Endodermal cell (in vitro differentiated cells): ENCODE measurements at regions not wholly inside any gene's neighbourhood (a gene's known extent, or its start where the extent isn't known, plus 50 kb on each side); places are given as distances from the start of the nearest gene placed in this dataset.
A peak's percentile ranks its signal among the peaks of the same experiment; 100 is the strongest.
"Not testable (repeated sequence)": the region's sequence is repeated elsewhere in the genome, so short reads cannot be mapped to it uniquely, and the experiment has no call there.

Experiments used
- DNase-seq: peaks from one replicate; pipeline ENCODE4 v3.0.0-alpha.2; 2017
- H3K27ac ChIP-seq: 2 replicates; pipeline ENCODE4 v1.5.1; 2013; ENCODE audit warnings: mild to moderate bottlenecking, low read depth, low read length, moderate library complexity
- H3K27me3 ChIP-seq: 2 replicates; pipeline ENCODE4 v1.6.1; 2013; ENCODE audit warnings: mild to moderate bottlenecking, low read length, moderate library complexity; ENCODE audit not compliant: insufficient read depth, control insufficient read depth, poor library complexity, severe bottlenecking
- H3K36me3 ChIP-seq: 2 replicates; pipeline ENCODE4 v1.7.0; 2013; ENCODE audit warnings: mild to moderate bottlenecking, low read length, moderate library complexity; ENCODE audit not compliant: control insufficient read depth, insufficient read depth
- H3K4me1 ChIP-seq: one replicate; pipeline ENCODE4 v1.7.0; 2013; ENCODE audit warnings: low read length; ENCODE audit not compliant: control insufficient read depth, insufficient read depth
- H3K4me3 ChIP-seq: 2 replicates; pipeline ENCODE4 v1.5.1; 2013; ENCODE audit warnings: mild to moderate bottlenecking, low read length, moderate library complexity
- H3K9ac ChIP-seq: 2 replicates; pipeline ENCODE4 v1.6.1; 2013; ENCODE audit warnings: mild to moderate bottlenecking, low read length, moderate library complexity; ENCODE audit not compliant: poor library complexity, severe bottlenecking; ENCODE audit errors: extremely low read depth
- H3K9me3 ChIP-seq: 2 replicates; pipeline ENCODE4 v1.6.1; 2013; ENCODE audit warnings: mild to moderate bottlenecking, low read length, moderate library complexity; ENCODE audit not compliant: control insufficient read depth
- H3K27ac Mint-ChIP-seq: 2 replicates; pipeline ENCODE4 v1.8.0; 2020; ENCODE audit warnings: mixed read lengths
- H3K27me3 Mint-ChIP-seq: 2 replicates; pipeline ENCODE4 v1.8.0; 2021; ENCODE audit warnings: mild to moderate bottlenecking, mixed read lengths; ENCODE audit not compliant: insufficient read depth
- H3K36me3 Mint-ChIP-seq: 2 replicates; pipeline ENCODE4 v1.8.0; 2020; ENCODE audit warnings: low read depth, mixed read lengths
- H3K4me1 Mint-ChIP-seq: 2 replicates; pipeline ENCODE4 v1.8.0; 2020; ENCODE audit warnings: mixed read lengths
- H3K4me3 Mint-ChIP-seq: 2 replicates; pipeline ENCODE4 v1.8.0; 2020; ENCODE audit warnings: mild to moderate bottlenecking, moderate library complexity, mixed read lengths
- H3K9me3 Mint-ChIP-seq: 2 replicates; pipeline ENCODE4 v1.8.0; 2020; ENCODE audit warnings: mild to moderate bottlenecking, mixed read lengths
- WGBS, 2 experiments: methylation state at CpG; one replicate each; pipeline versions ENCODE4 v1.1.5 to v1.1.7; 2013; ENCODE audit warnings: missing lambda C conversion rate in 2 of 2, mixed read lengths in 1 of 2; ENCODE audit not compliant: insufficient coverage in 1 of 2, insufficient read length in 1 of 2; 5-methylcytosine and 5-hydroxymethylcytosine counted together
- TF ChIP-seq, protein P1 (sequence below): fragments of 200-600 bp; sonication (generic); conservative IDR thresholded peaks from 2 replicates; pipeline ENCODE4 v1.5.0; 2021; ENCODE audit warnings: antibody characterized with exemption, mild to moderate bottlenecking

DNA sequence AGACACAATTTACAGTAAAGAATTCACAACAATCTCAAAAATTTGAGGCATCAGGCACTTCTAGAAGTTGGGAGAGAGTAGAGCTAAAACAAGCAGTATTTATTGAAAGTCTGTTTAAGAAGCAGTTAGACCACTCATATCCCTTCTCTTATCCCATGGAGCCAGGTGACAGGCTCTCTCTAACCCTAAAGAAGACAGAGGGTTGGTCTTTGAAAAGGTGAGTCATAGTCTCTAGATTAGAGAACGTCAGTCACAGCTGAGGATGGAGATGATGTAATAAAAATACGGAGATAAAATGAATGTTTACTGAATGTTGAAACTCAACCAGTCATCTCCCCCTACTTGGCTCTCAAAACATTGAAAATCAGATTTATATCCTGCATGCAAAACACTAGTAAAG, 223.8 kb downstream of the CHIC2 start:
- H3K36me3 ChIP-seq: no peaks in the 10 kb centered on the region
- DNase-seq: no peak
- no peak overlapping the region for H3K4me3 ChIP-seq
- WGBS, 2 experiments: 74% methylated on average over 2 of the region's 2 CpGs; no CpG with 5 or more reads in 1 of the 2 experiments
- H3K36me3 Mint-ChIP-seq: no peaks in the 10 kb centered on the region
- no peak overlapping the region for H3K4me3 Mint-ChIP-seq
- H3K27ac Mint-ChIP-seq: no peak overlapping the region
- no peaks in the 10 kb centered on the region for H3K9me3 ChIP-seq
- peaks cover 21% of the 10 kb centered on the region for H3K27me3 Mint-ChIP-seq
- no peaks in the 10 kb centered on the region for H3K4me1 ChIP-seq
- no peak overlapping the region for H3K9ac ChIP-seq
- H3K4me1 Mint-ChIP-seq: peaks cover 16% of the 10 kb centered on the region
- H3K9me3 Mint-ChIP-seq: peaks cover 22% of the 10 kb centered on the region
- no peak overlapping the region for H3K27ac ChIP-seq
- no peaks in the 10 kb centered on the region for H3K27me3 ChIP-seq
- TF ChIP-seq, protein P1, sequence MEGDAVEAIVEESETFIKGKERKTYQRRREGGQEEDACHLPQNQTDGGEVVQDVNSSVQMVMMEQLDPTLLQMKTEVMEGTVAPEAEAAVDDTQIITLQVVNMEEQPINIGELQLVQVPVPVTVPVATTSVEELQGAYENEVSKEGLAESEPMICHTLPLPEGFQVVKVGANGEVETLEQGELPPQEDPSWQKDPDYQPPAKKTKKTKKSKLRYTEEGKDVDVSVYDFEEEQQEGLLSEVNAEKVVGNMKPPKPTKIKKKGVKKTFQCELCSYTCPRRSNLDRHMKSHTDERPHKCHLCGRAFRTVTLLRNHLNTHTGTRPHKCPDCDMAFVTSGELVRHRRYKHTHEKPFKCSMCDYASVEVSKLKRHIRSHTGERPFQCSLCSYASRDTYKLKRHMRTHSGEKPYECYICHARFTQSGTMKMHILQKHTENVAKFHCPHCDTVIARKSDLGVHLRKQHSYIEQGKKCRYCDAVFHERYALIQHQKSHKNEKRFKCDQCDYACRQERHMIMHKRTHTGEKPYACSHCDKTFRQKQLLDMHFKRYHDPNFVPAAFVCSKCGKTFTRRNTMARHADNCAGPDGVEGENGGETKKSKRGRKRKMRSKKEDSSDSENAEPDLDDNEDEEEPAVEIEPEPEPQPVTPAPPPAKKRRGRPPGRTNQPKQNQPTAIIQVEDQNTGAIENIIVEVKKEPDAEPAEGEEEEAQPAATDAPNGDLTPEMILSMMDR: no peak

DNA sequence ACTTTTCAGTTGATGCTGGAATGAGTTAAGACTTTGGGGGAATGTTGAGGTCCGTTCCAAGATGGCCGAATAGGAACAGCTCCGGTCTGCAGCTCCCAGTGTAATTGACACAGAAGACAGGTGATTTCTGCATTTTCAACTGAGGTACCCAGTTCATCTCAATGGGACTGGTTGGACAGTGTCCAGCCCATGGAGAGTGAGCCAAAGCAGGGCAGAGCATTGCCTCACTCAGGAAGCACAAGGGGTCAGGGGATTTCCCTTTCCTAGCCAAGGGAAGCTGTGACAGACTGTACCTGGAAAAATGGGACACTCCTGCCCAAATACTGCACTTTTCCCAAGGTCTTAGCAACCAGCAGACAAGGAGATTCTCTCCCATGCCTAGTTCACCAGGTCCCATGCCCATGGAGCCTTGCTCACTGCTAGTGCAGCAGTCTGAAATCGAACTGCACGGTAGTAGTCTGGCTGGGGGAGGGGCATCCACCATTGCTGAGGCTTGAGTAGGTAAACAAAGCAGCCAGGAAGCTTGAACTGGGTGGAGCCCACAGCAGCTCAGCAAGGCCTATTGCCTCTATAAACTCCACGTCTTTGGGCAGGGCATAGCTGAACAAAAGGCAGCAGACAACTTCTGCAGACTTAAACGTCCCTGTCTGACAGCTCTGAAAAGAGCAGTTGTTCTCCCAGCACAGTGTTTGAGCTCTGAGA, 231.0 kb downstream of the CHIC2 start:
- H3K27me3 ChIP-seq, H3K4me1 ChIP-seq, H3K36me3 ChIP-seq, H3K27ac ChIP-seq, H3K4me3 Mint-ChIP-seq, H3K9ac ChIP-seq, DNase-seq, H3K4me1 Mint-ChIP-seq, H3K4me3 ChIP-seq, H3K36me3 Mint-ChIP-seq, H3K27ac Mint-ChIP-seq: not testable (repeated sequence)
- H3K9me3 ChIP-seq: peaks cover 31% of the 10 kb centered on the region
- Mint-ChIP-seq H3K9me3 (peaks cover 86% of the 10 kb centered on the region), H3K27me3 (peaks cover 23% of the 10 kb centered on the region)
- 89 to 90% methylated on average over 7 of the region's 7 CpGs for WGBS, 2 experiments

DNA sequence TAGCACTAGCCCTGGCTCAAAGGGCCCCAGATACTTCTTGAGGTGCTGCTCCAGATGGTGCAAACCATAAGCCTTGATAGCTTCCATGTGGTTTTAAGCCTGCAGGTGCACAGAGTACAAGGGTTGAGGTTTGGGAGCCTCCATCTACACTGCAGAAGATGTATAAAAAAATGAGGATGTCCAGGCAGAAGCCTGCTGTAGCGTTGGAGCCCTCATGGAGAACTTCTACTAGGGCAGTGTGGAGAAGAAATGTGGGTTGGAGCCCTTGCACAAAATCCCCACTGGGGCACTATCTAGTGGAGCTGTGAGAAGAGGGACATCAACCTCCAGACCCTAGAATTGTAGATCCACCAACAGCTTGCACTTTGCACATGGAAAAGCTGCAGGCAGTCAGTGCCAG, 231.9 kb downstream of the CHIC2 start:
- no peak overlapping the region for H3K27ac Mint-ChIP-seq
- Histone ChIP-seq H3K4me1 (no peaks in the 10 kb centered on the region), H3K9ac (no peak overlapping the region), H3K4me3 (peak overlapping the region; percentile 14), H3K36me3 (no peaks in the 10 kb centered on the region), H3K27me3 (no peaks in the 10 kb centered on the region), H3K27ac (no peak overlapping the region), H3K9me3 (peaks cover 31% of the 10 kb centered on the region)
- no peak for DNase-seq
- WGBS, 2 experiments: 76 to 78% methylated on average over 1 of the region's 1 CpG
- H3K36me3 Mint-ChIP-seq: peaks cover 2% of the 10 kb centered on the region
- H3K9me3 Mint-ChIP-seq: peaks cover 86% of the 10 kb centered on the region
- H3K4me1 Mint-ChIP-seq: no peaks in the 10 kb centered on the region
- TF ChIP-seq, protein P1: no peak
- peaks cover 23% of the 10 kb centered on the region for H3K27me3 Mint-ChIP-seq
- no peak overlapping the region for H3K4me3 Mint-ChIP-seq

DNA sequence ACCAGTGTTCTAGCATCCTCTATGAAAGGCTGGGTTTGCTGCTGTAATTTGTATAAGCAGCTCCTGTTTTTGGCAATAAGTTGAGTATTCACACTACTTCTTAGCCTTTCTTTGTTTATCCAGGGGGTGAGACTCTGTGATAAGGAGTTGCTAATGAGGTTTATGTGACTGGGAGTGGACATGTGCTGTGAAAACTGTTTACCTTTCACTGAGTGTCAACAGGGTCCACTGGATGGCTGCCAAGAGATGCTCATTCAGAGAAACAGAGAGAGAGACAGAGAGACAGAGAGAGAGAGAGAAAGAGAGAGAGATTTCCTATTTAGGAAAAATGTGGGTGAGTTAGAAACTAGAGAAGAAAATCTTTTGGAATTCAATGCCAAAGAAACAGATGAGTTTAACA, 233.9 kb downstream of the CHIC2 start:
- H3K4me1 ChIP-seq: no peaks in the 10 kb centered on the region
- H3K4me3 ChIP-seq: no peak overlapping the region
- no peaks in the 10 kb centered on the region for H3K36me3 ChIP-seq
- no peaks in the 10 kb centered on the region for H3K27me3 ChIP-seq
- H3K9me3 Mint-ChIP-seq: peaks cover 87% of the 10 kb centered on the region
- peaks cover 15% of the 10 kb centered on the region for H3K27me3 Mint-ChIP-seq
- no peak overlapping the region for H3K27ac Mint-ChIP-seq
- TF ChIP-seq, protein P1: no peak
- no peak overlapping the region for H3K9ac ChIP-seq
- H3K27ac ChIP-seq: no peak overlapping the region
- no peak overlapping the region for H3K4me3 Mint-ChIP-seq
- peaks cover 2% of the 10 kb centered on the region for H3K36me3 Mint-ChIP-seq
- no peaks in the 10 kb centered on the region for H3K4me1 Mint-ChIP-seq
- DNase-seq: no peak
- peaks cover 31% of the 10 kb centered on the region for H3K9me3 ChIP-seq
